ENCODE measurements at regions not wholly inside any gene's neighbourhood (a gene's known extent, or its start where the extent isn't known, plus 50 kb on each side); places are given as distances from the start of the nearest gene placed in this dataset.

- TF ChIP-seq CTCF (IDR thresholded peaks at IDR 0.05) (no peak), POLR2A (IDR thresholded peaks at IDR 0.05) (no peak)
These were observed 63.2 kb upstream of the COPS8 start for GRCh38 chr2:237022533-237022932.
